ENCODE measurements at regions not wholly inside any gene's neighbourhood (a gene's known extent, or its start where the extent isn't known, plus 50 kb on each side); places are given as distances from the start of the nearest gene placed in this dataset.

- TF ChIP-seq EZH2 (IDR thresholded peaks at IDR 0.05; ENCODE audit: insufficient read depth, poor library complexity, severe bottlenecking) (no peak), EZH2phosphoT487 (IDR thresholded peaks at IDR 0.05; ENCODE audit: insufficient read depth, low read depth) (no peak)
These were observed 182.9 kb downstream of the C4orf33 start for GRCh38 chr4:129278868-129279267.

All from GM23248 (cell line).